Activated CD4-positive, alpha-beta T cell treated with anti-CD3 and anti-CD28 coated beads, Interleukin-2, Interleukin-6, amounts not matched to agents 100 ng/mL and 50 ng/mL, durations not matched to agents 16 hours and 8 hours (primary cell): ENCODE measurements at regions not wholly inside any gene's neighbourhood (a gene's known extent, or its start where the extent isn't known, plus 50 kb on each side); places are given as distances from the start of the nearest gene placed in this dataset.
"Not testable (repeated sequence)": the region's sequence is repeated elsewhere in the genome, so short reads cannot be mapped to it uniquely, and the experiment has no call there.

Experiments
- DNase-seq: peaks from one replicate; pipeline ENCODE4 v3.0.0-alpha.2; 2020

DNA sequence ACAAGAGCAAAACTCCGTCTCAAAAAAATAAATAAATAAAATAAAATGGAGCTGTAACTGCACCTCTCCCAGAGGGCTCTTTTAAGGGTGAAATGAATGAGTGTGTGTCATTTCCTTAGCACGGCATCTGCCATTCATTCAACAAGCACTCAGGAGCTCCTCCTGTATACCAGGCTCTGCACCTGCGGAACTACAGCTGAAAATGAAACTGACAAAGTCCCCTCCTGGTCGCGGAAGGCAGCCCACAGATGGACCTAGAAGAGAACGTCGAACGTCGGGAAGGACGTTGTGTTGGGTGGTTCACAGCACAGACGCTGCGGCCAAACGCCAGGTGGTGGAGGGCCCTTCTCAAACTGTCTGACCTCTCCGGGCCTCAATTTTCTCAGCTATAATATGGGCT, 256.4 kb downstream of the TFAP2C start:
- DNase-seq = no peak

DNA sequence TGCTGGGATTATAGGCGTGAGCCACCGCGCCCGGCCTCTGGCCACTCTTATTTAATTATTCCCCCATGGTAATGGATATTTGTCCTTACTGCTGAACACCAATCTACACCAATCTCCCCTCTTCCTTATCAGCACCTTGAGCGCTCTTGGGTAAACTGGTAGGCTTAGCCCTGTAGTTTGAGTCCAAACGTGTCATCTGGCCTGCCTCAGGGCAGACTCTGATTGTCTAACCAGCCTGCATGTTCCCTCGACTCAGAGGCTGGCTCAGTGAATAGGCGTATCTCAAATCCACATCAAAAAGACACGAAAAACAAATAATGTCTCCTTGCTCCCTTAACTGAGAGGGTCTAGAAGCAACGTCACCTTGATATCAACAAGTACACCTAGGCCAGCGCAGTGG, 260.9 kb downstream of the TFAP2C start:
- DNase-seq = no peak

DNA sequence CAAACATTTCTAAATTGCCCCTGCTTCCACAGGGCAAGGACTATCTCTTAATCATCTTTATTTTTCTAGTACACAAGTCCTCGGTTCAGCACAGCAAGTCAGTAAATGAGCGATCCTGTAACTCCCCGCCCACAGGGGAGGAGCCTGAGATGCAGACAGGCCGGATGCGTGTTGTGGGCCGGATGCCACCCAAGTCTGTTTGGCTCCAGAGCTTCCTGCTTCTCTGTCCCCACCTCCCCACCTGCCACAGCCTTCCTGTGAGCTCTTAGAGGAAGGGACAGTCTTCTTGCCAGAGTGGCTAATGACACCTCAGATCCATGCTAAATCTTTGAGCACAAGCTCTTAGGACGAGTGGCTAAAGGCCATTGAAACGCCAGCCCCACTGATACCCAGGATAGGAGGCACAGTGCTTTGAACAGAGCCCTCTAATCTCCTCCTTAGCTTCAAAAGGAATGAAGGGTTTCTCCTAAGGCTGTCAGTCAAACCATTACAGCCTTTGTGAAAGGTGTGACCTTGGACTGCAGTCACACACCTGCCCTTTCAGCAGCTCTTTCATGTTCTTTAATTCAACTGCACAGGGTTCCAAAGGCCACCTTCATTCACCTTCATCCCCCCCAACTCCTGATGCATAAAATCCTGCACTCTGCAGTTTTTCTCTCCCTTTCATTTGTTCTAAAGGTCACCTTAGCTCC, 264.3 kb downstream of the TFAP2C start:
- DNase-seq = peak; percentile 36

DNA sequence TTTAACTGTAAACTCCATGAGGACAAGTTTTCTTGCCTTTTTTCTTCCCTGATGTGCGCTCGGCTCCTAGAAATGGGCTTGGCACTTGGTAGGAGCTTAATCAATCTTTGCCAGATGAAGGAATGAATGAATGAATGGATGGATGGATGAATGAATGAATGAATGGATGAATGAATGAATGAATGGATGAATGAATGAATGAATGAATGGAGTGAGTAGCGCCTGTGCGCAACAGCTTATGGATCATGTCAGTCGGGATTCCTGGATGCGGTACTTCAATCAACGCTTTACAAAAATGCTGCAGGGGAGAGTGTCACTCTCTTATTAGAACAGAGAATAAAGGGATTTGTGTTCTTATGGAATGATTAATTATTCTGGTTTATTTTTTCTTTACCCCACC, 267.3 kb downstream of the TFAP2C start:
- no peak for DNase-seq

DNA sequence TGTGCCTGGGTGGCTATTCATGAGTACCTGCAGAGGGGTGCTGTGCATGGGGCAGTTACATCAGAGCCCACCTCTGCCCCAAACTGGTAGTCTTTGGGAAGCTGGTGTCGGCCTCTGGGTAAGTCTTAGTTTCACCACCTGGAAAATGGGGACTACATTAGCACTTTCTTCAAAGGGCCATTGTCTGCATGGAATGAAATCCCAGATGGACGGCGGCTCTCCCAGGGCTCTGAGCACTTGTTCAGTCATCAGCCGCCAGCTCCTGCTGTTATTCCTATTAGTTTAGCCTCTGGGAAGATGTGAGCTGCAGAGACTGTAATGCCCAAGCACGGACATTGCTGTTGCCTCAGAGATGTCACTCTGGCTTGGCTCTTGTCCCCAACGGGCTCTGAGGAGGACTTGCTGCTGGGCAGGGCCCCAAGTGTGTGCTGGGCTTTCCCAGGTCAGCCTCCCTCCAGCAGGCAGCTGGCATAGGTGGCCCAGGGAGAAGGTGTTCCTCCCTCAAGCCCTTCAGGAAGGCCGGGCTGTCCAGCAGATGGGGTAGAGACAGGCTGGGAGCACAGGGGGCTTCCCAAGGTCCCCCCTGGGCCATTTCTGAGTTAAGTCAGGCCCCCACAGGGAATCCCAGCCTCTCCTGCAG, 268.3 kb downstream of the TFAP2C start:
- DNase-seq = no peak

DNA sequence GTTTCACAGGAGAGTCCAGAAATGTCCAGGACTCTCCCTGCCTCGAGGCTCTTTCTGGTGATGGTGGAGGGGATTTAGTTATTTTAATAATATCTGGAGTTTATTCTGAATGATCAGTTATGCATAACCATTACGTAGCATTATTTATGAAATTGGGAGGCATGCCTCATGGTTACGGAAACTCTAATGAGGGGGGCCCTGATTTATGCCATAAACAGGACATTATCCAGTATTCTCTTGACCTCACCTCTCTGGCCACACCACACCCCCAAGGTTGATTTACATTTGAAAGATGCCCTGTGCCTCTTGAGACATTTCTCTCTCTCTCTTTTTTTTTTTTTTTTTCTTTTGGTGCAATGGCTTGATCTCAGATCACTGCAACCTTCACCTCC, 268.8 kb downstream of the TFAP2C start:
- DNase-seq = no peak

DNA sequence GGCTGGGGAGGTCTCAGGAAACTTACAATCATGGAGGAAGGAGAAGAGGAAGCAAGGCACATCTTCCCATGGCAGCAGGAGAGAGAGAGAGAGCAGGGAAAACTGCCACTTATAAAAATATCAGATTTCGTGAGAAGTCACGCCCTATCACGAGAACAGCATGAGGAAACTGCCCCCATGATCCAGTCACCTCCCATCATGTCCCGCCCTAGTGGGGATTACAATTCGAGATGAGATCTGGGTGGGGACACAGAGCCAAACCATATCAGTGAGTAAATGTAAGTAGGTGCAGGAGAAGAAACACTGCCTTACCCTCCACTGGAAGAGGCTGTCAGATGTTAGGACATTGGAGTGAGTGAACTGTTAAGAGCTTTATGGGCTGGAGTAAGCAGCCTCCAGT, 270.4 kb downstream of the TFAP2C start:
- DNase-seq = no peak

DNA sequence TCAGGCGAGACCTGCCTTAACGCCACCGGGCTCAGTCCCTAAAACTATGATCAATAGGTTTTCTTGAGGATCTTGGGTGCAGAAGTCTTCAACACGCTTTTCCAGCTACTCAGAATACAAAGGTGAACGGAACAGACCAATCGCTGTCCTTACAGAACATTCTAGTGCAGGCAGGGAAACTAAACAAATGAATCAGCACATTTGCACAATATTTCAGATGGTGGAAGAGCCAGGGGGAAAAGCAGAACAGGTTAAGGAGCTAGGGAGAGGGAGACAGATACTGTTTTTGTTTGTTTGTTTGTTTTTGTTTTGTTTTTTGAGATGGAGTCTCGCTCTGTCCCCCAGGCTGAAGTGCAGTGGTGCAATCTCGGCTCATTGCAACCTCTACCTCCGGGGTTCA, 271.1 kb downstream of the TFAP2C start:
- DNase-seq = no peak

DNA sequence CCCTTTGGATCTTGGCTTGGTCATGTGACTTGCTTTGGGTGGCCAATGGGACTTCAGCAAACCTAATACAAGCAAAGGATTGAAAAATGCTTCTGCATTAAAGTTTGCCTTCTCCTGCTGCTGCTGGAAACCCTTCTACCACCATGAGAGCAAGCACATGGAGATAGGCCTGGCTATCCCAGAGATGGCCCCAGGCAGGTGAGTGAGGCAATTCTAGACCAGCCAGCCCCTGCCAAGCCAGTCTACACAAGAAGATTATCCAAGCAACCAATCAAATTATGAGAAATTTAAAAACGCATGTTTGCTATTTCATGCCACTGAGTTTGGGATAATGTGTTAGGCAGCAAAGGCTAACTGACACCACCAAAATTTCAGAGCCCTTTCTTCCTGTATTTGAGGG, 274.3 kb downstream of the TFAP2C start:
- DNase-seq = no peak

DNA sequence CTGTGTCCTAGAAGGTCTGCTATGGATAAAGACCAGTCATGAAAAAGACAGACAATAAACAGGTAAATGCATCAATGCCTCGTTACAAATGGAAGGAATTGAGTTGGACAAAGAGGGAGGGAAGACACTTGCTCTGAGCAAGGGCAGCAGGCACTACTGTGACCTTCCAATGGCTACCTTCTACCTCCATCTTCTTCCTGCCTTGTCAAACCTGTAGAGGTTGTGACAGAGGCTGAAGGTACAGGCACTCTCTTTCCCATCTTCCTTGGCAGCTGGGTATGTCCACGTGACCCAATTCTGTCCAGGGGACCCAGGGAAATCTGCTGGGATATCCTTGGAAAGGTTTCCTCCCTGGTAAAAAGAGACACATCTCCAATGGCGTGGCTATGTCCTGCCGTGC, 274.8 kb downstream of the TFAP2C start:
- no peak for DNase-seq

DNA sequence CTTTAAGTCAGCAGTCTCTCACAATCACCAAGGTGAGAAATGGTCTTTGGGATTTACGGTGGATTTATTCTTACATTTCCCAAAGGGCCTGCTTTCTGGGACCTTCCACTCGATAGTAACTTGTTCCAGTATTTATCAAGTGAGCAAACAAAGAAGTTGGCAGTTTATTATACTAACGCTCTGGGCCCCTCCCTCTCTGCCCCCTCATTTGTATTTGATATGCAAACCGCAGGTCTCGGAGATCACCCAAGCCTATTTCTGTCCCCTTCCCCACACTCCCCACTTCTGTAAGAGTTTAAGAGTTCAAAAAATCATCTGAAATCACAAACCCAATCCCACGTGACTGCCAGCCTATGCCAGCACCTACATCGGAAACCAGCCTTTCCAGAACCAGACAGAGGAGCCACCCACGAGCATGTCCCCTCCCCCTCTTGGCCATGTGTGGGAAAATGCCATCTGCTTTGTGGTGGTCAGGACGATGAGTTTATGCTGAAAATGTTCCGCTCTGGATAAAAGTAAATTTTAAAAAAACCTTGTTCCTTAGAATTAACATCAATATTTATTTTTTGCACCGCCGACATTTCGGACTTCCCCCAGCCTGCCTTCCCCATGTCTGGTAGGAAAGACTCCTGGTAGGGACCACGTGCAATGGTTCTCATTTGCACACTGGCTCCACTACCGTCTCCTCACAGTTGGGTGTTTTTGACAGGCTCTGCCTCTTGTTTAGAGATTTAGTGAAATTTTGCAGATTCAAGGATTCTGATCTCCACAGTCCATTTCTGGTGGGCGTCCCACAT, 281.0 kb downstream of the TFAP2C start:
- no peak for DNase-seq

DNA sequence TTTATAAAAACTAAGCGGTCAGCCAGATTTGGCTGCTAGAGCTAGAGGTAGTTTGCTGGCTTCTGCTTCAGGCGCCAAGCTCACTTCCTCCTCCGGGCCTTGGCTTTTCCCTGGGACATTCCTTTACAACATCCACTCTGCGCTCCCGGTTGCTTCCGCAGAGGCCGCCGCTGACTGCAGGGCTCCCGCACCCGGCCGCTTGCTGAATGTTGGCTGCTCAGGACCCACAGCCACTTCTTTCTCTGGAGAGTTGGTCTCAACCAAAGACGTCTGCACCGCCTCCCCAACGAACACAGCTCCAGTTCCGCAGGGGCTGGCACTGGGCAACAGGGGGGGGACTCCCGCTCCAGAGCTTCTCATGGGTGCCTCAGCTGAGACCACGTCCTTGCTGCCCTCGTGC, 282.8 kb downstream of the TFAP2C start:
- no peak for DNase-seq

DNA sequence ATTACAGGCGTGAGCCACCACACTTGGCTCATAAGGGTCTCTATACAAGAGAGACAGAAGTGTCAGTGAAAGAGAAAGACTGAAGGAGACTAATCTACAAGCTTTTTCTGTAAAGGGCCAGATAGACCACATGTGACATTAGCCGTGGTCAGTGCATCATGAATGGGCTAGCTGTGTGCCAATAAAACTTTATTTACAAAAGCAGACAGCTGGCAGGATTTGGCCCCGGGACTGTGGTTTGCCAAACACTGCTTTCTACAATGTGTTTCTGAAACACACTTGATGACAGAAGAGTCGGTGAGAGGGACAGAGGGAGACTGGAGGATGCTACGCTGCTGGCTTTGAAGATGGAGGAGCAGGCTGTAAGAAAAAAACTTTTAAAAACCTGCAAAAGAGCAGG, 285.4 kb downstream of the TFAP2C start:
- no peak for DNase-seq

DNA sequence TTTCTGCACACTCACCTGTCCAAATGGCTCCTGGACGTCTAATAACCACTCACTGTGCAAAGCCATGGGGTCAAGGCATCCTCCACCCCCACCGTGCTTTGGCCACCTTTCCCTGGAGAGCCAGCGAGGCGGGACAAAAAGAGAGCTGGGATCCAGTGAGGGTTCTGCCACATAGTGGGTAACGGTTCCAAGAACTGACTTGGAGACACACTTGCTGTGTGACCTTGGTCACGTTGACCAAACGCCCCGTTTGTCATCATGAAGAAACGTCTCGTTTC, 287.2 kb downstream of the TFAP2C start:
- DNase-seq = no peak

DNA sequence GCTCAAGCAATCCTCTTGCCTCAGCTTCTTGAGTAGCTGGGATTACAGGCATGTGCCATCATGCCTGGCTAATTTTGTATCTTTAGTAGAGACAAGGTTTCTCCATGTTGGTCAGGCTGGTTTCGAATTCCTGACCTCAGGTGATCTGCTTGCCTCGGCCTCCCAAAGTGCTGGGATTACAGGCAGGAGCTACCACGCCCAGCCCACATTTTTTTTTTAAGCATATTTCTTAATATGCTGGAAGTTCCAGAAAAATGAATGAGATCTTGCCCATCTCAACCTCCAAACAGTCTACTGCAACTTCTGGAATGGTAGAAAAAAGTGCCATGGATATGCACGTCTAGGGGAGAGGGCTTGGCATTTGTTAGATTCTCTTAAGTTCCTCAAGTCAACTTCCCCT, 290.9 kb downstream of the TFAP2C start:
- not testable (repeated sequence) for DNase-seq

DNA sequence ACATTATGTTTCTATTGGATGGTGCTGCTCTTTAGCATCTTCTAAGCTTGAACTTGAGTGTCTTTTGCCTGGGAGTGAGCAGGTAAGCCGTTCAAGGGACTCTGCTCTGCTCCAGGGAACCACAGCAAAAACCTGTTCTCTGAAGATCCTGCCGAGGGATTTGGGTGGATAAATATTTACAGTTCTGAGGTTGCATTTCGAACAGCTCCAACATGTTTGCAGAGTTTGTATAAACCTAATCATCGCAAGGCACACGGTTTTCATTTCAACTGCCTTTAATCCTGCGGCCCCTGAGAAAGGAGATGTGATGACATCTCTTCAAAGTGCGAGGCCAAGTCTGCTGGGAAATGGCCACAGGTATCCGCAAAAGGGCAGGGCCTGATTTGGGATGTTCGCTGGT, 293.4 kb downstream of the TFAP2C start:
- DNase-seq = no peak

DNA sequence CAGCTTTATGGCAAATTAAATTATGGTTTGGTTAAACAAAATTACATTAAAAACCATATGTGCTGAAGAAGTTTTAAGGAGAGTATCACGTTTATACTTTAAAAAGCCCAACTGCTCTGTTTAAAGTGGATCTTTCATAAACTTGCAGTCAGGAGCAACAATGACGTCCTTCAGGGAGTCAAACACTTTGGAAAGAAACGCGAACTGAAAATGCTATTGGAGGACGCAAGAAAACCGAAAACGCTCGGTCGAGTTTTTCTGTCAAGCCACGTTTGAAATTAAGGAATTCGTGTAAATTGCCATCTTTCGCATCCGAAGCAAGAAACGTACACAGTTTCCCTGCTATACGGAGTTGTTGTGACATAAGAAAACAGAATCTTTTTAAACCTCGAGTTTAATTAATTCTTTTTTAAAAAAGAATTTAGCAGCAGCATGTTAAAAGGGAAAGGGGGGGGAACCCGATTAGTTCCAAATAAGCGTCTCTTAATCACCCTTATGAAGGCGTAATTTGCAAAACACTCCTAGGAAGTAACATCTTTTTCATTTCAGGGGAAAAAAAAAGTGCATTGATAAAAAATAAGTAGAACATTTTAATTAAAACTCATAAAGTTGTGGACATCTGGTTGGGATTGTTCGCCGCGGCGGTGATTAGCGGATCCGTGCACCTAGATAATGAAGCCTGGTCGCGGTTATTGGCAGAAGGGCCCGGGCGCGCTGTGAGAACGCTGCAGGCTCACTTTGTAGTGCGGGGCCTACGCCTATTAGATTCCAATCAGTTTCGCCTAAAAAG, 295.4 kb downstream of the TFAP2C start:
- DNase-seq = no peak

DNA sequence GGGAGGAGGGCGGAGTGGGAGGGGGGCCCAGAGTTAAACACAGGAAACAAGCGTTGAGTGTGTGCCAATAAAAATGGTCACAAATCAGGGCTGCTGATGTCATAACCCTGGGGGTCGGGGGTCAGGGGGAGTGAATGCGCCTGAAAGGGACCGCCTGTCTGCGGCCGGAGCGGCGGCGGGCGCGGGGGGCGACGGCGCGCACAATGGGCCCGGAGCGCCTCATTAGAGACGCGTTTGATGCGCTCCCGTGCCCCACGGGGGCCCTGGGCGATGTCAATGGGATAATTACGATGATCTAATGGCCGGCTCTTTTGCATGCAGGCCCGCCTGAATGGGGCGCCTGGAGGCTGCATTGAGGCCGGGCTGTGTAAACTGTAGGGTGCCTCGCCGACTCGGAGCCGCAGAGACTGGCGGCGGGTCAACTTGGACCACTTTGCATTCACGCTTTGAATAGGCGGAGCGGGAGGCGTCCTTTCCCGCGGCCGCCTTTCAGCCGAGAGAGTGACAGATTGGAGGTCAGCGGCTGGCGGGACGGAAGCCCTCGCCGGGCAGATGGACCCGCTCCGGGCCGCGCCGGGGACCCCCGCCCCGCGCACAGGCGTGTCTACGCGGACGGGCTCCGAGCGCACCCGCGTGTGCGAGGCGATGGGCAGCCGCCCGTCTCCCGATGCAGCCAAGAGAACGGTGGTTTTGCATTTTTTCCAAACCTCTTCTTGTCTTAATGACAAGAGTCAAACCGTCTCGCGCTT, 296.1 kb downstream of the TFAP2C start:
- DNase-seq = no peak

DNA sequence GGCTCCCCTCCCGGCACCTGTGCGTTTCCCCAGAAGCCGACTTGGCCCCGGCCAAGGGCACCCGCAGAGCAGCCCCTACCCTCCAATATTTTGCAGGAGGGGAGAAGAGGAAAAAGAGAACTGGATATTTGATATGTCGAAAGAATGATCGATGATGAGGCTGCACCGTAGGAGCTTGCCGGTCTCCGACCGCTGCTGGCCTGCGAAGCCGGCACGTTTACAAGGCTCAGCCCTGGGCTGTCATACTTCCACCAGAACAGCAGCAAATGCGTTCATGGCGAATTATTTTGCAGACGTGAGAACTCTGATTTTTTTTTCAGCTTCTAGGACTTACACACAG, 296.7 kb downstream of the TFAP2C start:
- DNase-seq = no peak

DNA sequence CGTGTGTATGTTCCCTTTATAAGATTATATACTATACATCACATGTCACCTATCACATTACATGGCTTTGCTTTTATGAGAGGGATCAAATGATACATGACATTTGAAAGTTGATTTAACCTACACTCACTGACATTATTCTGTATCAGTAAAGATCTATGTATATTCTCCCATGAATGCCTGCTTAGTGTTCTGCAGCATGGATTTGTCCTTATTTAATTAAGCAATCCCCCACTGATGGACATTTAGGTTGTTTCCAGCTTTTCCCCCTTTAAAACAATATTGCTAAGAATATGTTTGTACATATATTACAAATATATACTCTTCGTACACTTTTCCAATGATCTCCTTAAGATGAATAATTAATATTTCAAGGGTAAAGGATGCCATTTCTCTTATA, 297.4 kb downstream of the TFAP2C start:
- no peak for DNase-seq

DNA sequence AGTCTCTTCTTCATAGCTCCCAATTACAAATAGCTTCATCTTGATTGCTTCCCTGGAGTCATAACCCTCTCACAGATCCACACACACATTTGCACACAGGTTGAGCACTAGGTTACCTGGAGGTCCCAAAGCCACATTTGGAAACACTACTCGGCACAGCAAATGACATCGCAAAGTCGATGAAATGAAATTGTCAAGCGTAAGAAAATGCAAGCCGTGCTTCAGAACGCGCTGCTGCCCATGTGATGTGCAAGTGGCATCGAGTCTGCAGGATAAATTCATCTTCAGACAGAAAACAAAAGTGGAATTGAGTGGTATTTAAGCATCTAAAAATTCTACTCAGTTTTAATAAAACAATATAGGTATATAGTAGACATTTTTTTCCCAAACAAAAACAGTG, 298.0 kb downstream of the TFAP2C start:
- no peak for DNase-seq

DNA sequence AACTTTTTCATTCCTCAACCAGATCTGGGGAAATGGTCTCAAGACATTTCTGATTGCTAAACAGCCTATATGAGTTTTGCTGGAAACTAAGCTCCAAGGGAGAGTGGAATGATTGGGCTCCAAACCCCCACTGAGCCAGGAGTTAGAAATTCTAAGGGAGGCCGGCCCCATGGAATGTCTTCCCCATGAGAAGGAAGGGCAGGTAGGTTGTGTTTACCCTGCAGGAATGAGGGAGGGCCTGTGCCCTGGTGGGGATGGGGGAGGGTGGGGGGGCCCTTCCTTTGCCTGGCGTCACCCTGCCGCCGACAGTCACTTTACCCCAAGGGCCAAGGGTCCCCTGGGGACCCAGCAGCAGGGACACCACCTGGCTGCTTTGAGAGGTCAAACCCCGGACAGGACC, 298.9 kb downstream of the TFAP2C start:
- no peak for DNase-seq

DNA sequence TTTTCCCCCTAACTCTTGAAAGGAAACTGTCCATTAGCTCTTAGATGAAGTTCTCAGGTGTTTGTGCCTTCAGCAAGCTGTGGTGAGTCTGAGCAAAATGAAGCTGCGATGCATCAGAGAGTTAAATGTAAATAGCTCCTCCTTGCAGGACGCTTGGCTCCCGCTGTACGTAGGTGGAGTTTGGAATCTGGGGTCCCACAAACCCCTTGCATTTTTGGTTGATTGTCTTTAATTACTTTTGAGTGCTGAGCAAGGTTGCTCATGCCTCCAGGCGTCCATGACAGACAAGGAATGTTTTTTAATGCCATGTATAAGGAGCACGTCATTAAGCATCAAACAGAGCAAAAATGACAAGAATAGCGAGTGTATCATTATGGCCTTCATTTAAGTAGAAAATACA, 300.5 kb downstream of the TFAP2C start:
- DNase-seq = no peak
